Rectal smooth muscle tissue (tissue), 1 donor: ENCODE measurements at regions not wholly inside any gene's neighbourhood (a gene's known extent, or its start where the extent isn't known, plus 50 kb on each side); places are given as distances from the start of the nearest gene placed in this dataset.

ENCODE experiments used
- H3K27ac ChIP-seq: one replicate; pipeline ENCODE4 v1.7.0; 2013; ENCODE audit warnings: low read depth, low read length, inconsistent platforms
- H3K27me3 ChIP-seq: one replicate; pipeline ENCODE4 v1.7.0; 2013; ENCODE audit warnings: low read length; ENCODE audit not compliant: control insufficient read depth, insufficient read depth
- H3K36me3 ChIP-seq: one replicate; pipeline ENCODE4 v1.7.0; 2013; ENCODE audit warnings: low read length; ENCODE audit not compliant: control insufficient read depth, insufficient read depth
- H3K4me1 ChIP-seq: one replicate; pipeline ENCODE4 v1.7.0; 2013; ENCODE audit warnings: low read length; ENCODE audit not compliant: control insufficient read depth, insufficient read depth
- H3K4me3 ChIP-seq: one replicate; pipeline ENCODE4 v1.7.0; 2013; ENCODE audit warnings: low read length
- H3K9ac ChIP-seq: one replicate; pipeline ENCODE4 v1.7.0; 2013; ENCODE audit warnings: low read length

DNA sequence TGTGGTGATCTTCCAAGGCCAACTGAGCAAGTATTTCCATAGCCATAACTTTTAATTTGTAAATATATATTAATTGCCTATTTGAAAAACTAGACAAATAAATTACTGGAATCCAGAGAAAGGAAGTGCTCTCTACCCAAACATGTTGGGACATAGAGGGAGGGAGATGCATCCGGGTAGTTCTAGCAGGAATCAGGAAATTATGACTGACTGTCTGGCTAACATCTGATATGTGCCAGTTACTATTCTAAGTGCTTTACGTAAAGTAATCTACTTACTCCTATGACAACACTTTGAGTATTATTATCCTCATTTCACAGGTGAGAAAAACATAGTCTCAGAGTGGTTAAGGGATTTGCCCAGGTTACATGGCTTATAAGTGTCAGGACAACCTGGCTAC is 147.7 kb upstream of the VASH1 start:
- Histone ChIP-seq H3K4me1 (no peaks in the 10 kb centered on the region), H3K27ac (no peak overlapping the region), H3K4me3 (no peak overlapping the region)

GRCh38 chr14:76615331-76615730 is 145.9 kb upstream of the VASH1 start:
- H3K36me3 ChIP-seq, result no peaks in the 10 kb centered on the region
- H3K9ac ChIP-seq, result no peak overlapping the region
- H3K4me3 ChIP-seq, result no peak overlapping the region
- H3K4me1 ChIP-seq, result no peaks in the 10 kb centered on the region
- no peak overlapping the region for H3K27ac ChIP-seq
- H3K27me3 ChIP-seq, result no peaks in the 10 kb centered on the region

More for the DNA sequence above, 147.7 kb upstream of the VASH1 start:
- Histone ChIP-seq H3K9ac (no peak overlapping the region), H3K27me3 (no peaks in the 10 kb centered on the region), H3K36me3 (no peaks in the 10 kb centered on the region)

DNA sequence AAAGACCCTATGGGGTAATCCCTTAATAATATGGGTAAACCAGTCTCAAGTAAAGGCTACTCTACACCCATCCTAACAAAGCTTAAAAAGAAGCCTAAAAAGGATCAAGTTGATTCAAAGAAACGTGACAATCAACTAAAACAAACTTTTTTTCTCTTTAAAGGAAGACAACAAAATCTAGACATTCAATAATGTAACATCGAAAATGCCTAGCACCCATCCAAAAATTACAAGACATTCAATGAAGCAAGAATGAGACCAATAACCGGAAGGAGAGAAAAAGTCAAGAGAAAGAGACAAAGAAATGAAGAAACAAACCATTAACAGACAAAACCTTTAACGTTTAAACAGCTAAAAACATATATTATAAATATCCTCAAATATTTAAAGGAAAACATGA is 143.8 kb upstream of the VASH1 start:
- Histone ChIP-seq H3K4me3 (no peak overlapping the region), H3K36me3 (no peaks in the 10 kb centered on the region), H3K27me3 (no peaks in the 10 kb centered on the region), H3K27ac (no peak overlapping the region), H3K4me1 (no peaks in the 10 kb centered on the region), H3K9ac (no peak overlapping the region)

- no peak overlapping the region for H3K9ac ChIP-seq
- no peaks in the 10 kb centered on the region for H3K36me3 ChIP-seq
- H3K4me1 ChIP-seq, result no peaks in the 10 kb centered on the region
- H3K4me3 ChIP-seq, result no peak overlapping the region
- no peaks in the 10 kb centered on the region for H3K27me3 ChIP-seq
- H3K27ac ChIP-seq, result no peak overlapping the region
These were observed 124.7 kb upstream of the VASH1 start for GRCh38 chr14:76636602-76637001.

DNA sequence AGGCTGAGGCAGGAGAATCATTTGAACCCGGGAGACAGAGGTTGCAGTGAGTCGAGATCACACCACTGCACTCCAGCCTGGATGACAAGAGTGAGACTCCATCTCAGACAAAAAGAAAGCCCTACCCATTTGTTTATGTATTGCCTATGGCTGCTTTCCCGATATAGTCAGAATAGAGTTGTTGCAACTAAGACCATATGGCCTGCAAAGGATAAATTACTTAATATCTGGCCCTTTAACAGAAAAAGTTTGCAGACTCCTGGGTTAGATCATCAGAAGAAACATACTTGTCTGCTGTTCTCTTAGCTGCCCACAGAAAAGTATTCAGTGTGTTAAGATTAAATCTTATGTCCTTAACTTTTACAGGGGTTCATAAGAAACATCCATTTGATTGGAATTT is 122.4 kb upstream of the VASH1 start:
- H3K36me3 ChIP-seq, result no peaks in the 10 kb centered on the region
- no peak overlapping the region for H3K4me3 ChIP-seq
- H3K27me3 ChIP-seq, result no peaks in the 10 kb centered on the region
- no peak overlapping the region for H3K9ac ChIP-seq
- H3K4me1 ChIP-seq, result no peaks in the 10 kb centered on the region
- no peak overlapping the region for H3K27ac ChIP-seq

DNA sequence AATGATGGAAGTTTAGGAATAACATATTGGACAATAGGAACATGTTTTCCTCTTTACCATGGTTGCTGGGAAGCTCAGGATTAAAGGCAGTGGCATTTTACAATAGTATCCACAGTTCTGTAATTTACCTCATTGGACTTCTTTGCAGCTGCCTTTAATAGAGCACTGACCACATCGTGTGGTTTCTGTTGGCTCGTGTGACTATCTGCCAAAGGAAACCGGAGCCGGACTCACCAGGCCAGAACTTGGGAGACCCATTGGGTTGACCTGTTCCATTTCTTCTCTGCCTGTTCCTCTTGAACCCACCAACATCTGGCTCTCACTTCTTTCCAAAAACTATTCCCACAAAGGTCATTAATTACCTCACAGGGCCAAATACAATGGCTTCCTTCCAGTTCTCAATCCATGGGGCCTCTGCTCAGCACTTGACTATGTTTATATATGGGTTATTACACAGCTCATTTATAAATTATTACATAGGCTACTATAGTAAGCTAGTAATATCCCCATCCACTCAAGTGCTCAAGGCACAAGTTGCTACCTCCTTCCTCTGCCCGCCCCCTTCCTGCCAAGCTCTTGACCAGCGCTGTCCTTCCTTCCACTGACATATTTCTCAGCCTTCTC is 121.5 kb upstream of the VASH1 start:
- Histone ChIP-seq H3K4me3 (no peak overlapping the region), H3K9ac (no peak overlapping the region), H3K27ac (no peak overlapping the region), H3K36me3 (no peaks in the 10 kb centered on the region), H3K4me1 (peaks cover 1% of the 10 kb centered on the region), H3K27me3 (no peaks in the 10 kb centered on the region)

DNA sequence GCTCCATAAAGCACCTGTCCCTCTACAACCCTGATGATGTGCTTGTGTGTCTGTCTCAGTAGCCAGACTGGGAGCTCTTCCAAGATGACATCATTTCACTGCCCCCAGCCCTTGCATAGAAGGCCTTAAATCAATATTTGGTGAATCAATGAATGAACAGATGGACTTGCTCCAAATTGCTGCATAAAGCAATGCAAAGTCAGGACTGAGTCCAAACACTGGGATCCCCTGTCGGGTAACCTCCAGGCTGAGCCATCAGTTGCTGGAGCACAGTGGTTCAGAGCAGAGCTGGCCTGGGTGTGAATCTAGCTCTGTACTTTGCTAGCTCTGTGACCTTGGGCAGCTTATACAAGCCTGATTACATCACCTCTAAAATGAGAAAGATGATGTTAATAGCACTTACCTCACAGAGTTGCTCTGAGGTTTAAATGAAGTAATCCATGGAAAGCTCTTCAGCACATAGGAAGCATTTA is 120.3 kb upstream of the VASH1 start:
- no peak overlapping the region for H3K4me3 ChIP-seq
- no peaks in the 10 kb centered on the region for H3K27me3 ChIP-seq
- no peak overlapping the region for H3K9ac ChIP-seq
- no peaks in the 10 kb centered on the region for H3K36me3 ChIP-seq
- H3K4me1 ChIP-seq, result peaks cover 2% of the 10 kb centered on the region
- no peak overlapping the region for H3K27ac ChIP-seq

GRCh38 chr14:76641541-76641940 is 119.7 kb upstream of the VASH1 start:
- Histone ChIP-seq H3K4me3 (no peak overlapping the region), H3K27ac (no peak overlapping the region), H3K4me1 (peaks cover 2% of the 10 kb centered on the region), H3K9ac (no peak overlapping the region), H3K27me3 (no peaks in the 10 kb centered on the region), H3K36me3 (no peaks in the 10 kb centered on the region)

GRCh38 chr14:76643887-76644286 is 117.4 kb upstream of the VASH1 start:
- H3K4me3 ChIP-seq, result no peak overlapping the region

DNA sequence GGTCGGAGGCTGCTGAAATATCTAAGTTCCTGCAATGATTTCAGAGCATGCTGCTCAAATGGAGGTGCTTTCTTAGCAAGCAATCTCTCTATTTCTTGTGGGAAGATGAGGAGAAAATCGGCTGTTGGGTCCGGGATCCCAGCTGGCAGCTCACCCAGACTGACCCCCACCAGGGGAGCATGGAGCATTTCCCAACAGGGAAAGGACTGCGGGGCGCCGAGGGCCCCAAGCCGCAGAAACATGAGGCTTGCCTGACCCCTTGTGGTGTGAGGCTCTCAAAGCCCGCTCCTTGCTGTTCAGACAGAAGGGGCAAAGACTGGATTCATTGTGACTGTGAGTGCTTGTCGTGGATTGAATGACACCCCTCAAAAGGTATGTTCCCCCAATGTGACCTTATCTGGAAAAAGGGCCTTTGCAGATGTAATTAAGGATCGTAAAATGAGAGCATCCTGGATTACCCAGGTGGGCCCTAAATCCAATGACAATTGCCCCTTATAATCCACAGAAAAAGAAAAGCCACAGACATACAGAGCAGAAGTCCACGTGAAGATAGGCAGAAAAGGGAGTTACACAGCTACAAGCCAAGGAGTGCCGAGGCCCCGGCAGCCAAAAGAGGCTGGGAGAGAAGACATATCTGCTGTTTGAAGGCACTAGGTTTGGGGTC is 116.3 kb upstream of the VASH1 start:
- peaks cover 2% of the 10 kb centered on the region for H3K4me1 ChIP-seq
- no peaks in the 10 kb centered on the region for H3K36me3 ChIP-seq
- no peak overlapping the region for H3K27ac ChIP-seq
- no peak overlapping the region for H3K4me3 ChIP-seq
- no peak overlapping the region for H3K9ac ChIP-seq
- no peaks in the 10 kb centered on the region for H3K27me3 ChIP-seq

More at GRCh38 chr14:76643887-76644286, 117.4 kb upstream of the VASH1 start:
- H3K36me3 ChIP-seq, result no peaks in the 10 kb centered on the region
- no peak overlapping the region for H3K27ac ChIP-seq
- H3K9ac ChIP-seq, result no peak overlapping the region
- no peaks in the 10 kb centered on the region for H3K27me3 ChIP-seq
- peaks cover 2% of the 10 kb centered on the region for H3K4me1 ChIP-seq

DNA sequence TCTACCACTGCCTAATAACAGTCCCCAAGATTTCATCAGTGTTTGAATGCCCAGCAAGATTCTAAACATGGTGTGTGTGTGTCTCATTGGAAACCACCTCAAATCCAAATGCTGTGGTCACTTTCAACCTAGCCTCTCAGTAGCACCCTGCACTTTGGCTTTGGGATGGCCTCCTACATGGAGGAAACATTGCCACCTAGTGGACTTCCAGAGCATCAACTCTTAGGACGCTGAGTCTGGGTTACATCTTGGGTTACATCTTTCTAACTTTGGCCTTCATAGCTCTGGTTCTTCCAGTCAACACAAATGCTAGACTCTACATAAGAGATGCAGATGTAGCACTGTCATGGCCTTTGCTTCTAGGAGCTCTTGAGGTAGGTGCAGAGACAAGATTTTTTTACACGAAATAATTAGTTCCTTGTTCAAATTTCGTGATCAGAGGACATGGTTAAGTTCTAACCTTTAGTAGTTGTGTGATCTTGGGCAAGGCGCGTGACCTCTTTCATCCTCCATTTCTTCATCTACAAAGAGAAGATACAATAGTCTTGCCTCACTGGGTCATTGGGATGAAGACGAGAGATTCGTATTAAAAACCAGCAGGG is 113.5 kb upstream of the VASH1 start:
- Histone ChIP-seq H3K4me3 (no peak overlapping the region), H3K36me3 (no peaks in the 10 kb centered on the region), H3K27ac (no peak overlapping the region), H3K4me1 (peaks cover 2% of the 10 kb centered on the region), H3K9ac (no peak overlapping the region), H3K27me3 (no peaks in the 10 kb centered on the region)

DNA sequence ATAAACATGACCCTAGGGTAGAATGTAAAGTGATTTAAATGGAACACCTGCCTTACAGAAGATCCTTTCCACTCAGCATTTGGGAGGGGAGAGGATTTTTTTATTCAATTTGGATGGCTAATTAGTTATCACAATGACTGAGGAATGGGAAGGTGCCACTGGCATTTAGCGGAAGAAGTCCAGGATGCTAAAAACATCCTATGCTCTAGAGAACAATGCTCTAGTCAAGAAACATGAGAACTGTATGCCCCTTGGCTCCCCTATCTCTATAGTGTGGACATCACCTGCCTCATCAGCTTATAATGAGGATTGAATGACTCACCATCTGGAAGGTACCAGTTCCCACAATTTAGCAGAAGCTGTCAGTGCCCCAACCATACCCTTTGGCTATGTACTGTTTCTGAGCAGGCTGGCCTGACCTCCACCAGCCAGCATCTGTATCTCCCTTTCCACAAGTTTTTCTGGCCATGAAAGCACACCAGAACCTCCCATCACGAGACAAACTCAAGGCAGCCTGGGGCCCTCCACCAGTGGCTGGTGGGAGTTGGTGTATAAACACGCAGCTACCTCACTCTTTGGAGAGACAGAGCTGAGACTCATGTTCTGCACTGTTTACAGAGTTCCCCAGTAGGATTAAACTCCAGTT is 109.7 kb upstream of the VASH1 start:
- Histone ChIP-seq H3K27me3 (no peaks in the 10 kb centered on the region), H3K9ac (no peak overlapping the region), H3K36me3 (no peaks in the 10 kb centered on the region), H3K27ac (no peak overlapping the region), H3K4me1 (no peaks in the 10 kb centered on the region), H3K4me3 (no peak overlapping the region)
